Aorta (tissue), 5 donors: ENCODE measurements at regions not wholly inside any gene's neighbourhood (a gene's known extent, or its start where the extent isn't known, plus 50 kb on each side); places are given as distances from the start of the nearest gene placed in this dataset.
A peak's percentile ranks its signal among the peaks of the same experiment; 100 is the strongest.
"Not testable (repeated sequence)": the region's sequence is repeated elsewhere in the genome, so short reads cannot be mapped to it uniquely, and the experiment has no call there.

Experiments used
- ATAC-seq: fragments of 200-7000 bp; cut with Tn5 transposase; one replicate; pipeline ENCODE4 v1.9.1; 2022; ENCODE audit warnings: moderate library complexity; ENCODE audit not compliant: low FRiP score
- DNase-seq, 2 donors: peaks; one replicate each; pipeline ENCODE4 v3.0.0-alpha.2; 2020
- H3K27ac ChIP-seq, 2 donors: one replicate each; pipeline ENCODE4 v1.5.1; 2013; ENCODE audit warnings: low read length in 2 of 2, mild to moderate bottlenecking in 2 of 2, moderate library complexity in 2 of 2, control low read depth in 1 of 2, inconsistent platforms in 1 of 2, low read depth in 1 of 2
- H3K27me3 ChIP-seq, 2 donors: one replicate each; pipeline ENCODE4 v1.6.1; 2013; ENCODE audit warnings: control low read depth in 1 of 2, low read length in 1 of 2, mild to moderate bottlenecking in 1 of 2, moderate library complexity in 1 of 2; ENCODE audit not compliant: insufficient read depth in 2 of 2, control insufficient read depth in 1 of 2
- H3K36me3 ChIP-seq, 2 donors: one replicate each; pipeline ENCODE4 v1.6.1; 2013; ENCODE audit warnings: control low read depth in 1 of 2, low read length in 1 of 2, mild to moderate bottlenecking in 1 of 2; ENCODE audit not compliant: insufficient read depth in 2 of 2, control insufficient read depth in 1 of 2
- H3K4me1 ChIP-seq, 2 donors: one replicate each; pipeline ENCODE4 v1.6.1; 2013; ENCODE audit warnings: low read length in 2 of 2, control low read depth in 1 of 2, mild to moderate bottlenecking in 1 of 2, moderate library complexity in 1 of 2; ENCODE audit not compliant: insufficient read depth in 2 of 2, control insufficient read depth in 1 of 2
- H3K4me3 ChIP-seq, 2 donors: one replicate each; pipeline ENCODE4 v1.5.1; 2013; ENCODE audit warnings: low read length in 2 of 2, control low read depth in 1 of 2, mild to moderate bottlenecking in 1 of 2
- H3K9me3 ChIP-seq: one replicate; pipeline ENCODE4 v1.6.1; 2013; ENCODE audit warnings: mild to moderate bottlenecking, low read length; ENCODE audit not compliant: control insufficient read depth
- WGBS, 2 donors: extraction: QIAGEN DNeasy Blood & Tissue Kit; methylation state at CpG; one replicate each; pipeline ENCODE4 v1.1.7; 2013; 5-methylcytosine and 5-hydroxymethylcytosine counted together
- intact Hi-C, 2 donors: fragments of 100-400 bp; cut with DNase I; formaldehyde crosslinking; loops; one replicate each; pipeline versions ENCODE4 v1.14.2 to v1.15.0; 2022
- donor health status: healthy with polysubstance abuse.
- donor health status: Bipolar disorder and iron deficiency.
- donor health status: DM: no; HTN: no; CAD: no.
- donor health status: DM: no; HTN: no; CAD: no.
- donor health status: DM: yes; HTN: yes; CAD: no.

DNA sequence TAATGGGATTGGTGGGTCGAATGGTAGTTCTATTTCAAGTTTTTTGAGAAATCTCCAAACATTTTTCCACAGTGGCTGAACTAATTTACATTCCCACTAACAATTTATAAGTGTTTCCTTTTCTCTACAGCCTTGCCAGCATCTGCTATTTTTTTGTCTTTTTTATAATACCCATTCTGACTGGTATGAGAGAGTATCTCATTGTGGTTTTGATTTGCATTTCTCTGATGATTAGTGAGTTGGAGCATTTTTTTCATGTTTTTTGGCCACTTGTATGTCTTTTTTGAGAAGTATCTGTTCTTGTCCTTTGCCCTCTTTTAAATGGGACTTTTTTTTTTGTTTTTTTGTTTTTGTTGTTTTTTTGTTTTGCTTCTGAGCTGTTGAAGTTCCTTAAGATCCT is 200.0 kb upstream of the GK2 start:
- 79 to 94% methylated on average over 1 of the region's 1 CpG for WGBS, 2 donors
- intact Hi-C loops: no loop called here

DNA sequence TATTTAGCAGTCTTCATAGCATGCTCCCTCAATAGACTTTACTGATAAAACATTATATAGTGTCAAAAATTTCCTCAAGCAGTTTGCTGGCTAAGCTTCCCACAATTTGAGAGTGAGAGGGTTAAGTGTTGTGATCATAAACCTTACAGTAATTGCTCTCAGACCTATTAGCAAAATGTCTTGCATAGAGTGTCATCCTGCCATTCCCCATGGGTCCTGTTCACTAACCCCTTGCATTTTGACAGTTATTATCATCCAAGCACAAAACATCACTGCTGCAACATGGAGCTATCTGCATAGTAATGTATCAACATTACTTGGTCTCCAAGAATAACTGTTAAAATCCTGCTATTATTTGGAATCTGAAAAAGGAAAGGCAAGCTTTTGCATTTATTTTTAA is 196.1 kb upstream of the GK2 start:
- H3K27ac ChIP-seq: no peak overlapping the region
- no peak for ATAC-seq

More for the DNA sequence above, 200.0 kb upstream of the GK2 start:
- ATAC-seq: no peak
- H3K9me3 ChIP-seq: no peaks in the 10 kb centered on the region
- H3K36me3 ChIP-seq: no peaks in the 10 kb centered on the region
- no peak overlapping the region for H3K27ac ChIP-seq
- no peak overlapping the region for H3K4me3 ChIP-seq
- no peak for DNase-seq
- no peaks in the 10 kb centered on the region for H3K27me3 ChIP-seq
- H3K4me1 ChIP-seq: no peaks in the 10 kb centered on the region

DNA sequence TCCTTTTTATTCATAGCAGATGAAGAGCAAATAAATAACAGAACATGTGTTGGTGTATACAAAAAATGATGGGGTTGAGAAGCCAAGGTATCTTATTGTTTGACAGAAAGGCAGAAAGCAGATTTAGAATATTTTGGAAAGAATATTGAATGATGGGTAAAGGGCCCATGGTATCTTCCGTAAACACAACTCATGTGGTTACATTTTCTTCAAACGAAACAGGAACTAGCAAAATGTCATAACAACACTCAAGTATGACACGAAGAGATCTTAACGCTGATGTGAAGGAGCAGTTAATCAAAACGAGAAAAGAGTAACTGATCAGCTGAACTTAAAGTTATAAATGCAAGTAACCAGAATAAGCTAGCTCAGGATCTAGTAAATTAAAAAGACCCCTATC is 195.7 kb upstream of the GK2 start:
- H3K9me3 ChIP-seq: peaks cover 1% of the 10 kb centered on the region
- H3K27me3 ChIP-seq: no peaks in the 10 kb centered on the region
- no peak overlapping the region for H3K4me3 ChIP-seq
- ATAC-seq (no peak), DNase-seq (no peak)
- H3K27ac ChIP-seq: no peak overlapping the region
- H3K36me3 ChIP-seq: no peaks in the 10 kb centered on the region
- WGBS, 2 donors: 86 to 93% methylated on average over 5 of the region's 5 CpGs
- H3K4me1 ChIP-seq: peaks cover 0 to 2% of the 10 kb centered on the region in 2 donors
- intact Hi-C loops: no loop called here

More for the DNA sequence above, 196.1 kb upstream of the GK2 start:
- DNase-seq: no peak
- Histone ChIP-seq H3K27me3 (no peaks in the 10 kb centered on the region), H3K9me3 (peaks cover 1% of the 10 kb centered on the region), H3K4me1 (peaks cover 0 to 2% of the 10 kb centered on the region in 2 donors), H3K4me3 (no peak overlapping the region), H3K36me3 (no peaks in the 10 kb centered on the region)
- intact Hi-C loops: no loop called here

DNA sequence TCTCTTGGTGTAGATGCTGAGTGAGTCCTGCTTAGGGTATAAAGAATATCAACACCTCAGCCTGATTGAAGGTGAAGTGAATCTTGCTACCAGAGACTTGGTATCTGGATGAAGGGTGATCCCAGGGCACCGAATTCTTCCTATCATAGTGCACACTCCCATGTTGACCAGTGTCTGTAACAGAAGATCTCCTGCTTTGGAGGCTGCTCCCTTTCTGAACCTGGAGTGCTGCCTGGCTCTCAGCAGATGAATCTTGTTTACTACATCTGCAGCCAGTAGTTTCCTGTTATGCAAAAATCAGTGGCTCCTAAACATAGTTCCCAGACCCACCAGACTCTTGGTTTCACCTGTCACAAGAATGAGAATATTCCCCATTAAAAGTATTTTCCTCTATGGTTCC is 191.7 kb upstream of the GK2 start:
- Histone ChIP-seq H3K9me3 (peaks cover 1% of the 10 kb centered on the region), H3K4me1 (peaks cover 3 to 4% of the 10 kb centered on the region in 2 donors), H3K27me3 (no peaks in the 10 kb centered on the region), H3K36me3 (no peaks in the 10 kb centered on the region), H3K27ac (peak overlapping the region in 1 of 2 donors; percentile 10), H3K4me3 (no peak overlapping the region)
- intact Hi-C loops: no loop called here
- ATAC-seq (no peak), DNase-seq (no peak)
- 96 to 100% methylated on average over 1 of the region's 1 CpG for WGBS, 2 donors

DNA sequence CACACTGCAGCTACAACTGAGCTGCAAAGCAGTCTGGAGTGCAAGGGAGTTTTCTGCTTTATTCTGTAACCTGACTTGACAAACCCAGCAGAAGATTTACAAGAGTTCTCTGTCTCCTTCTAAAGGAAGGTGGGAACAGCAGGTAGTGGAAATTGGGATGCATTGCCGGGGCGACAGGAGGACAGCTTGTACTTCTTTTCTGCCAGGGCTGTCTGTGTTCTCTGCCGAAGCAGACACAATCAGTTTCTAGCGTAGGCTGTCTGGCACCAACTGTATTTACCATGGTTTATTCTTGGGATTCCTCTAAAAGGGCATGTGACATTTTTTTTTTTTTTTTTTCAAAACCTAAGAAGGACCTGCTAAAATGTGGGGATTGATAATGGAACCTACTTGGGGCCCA is 190.8 kb upstream of the GK2 start:
- no peaks in the 10 kb centered on the region for H3K36me3 ChIP-seq
- peak overlapping the region; percentile 39 to 85 for H3K27ac ChIP-seq
- peaks cover 3 to 4% of the 10 kb centered on the region in 2 donors for H3K4me1 ChIP-seq
- intact Hi-C loops: no loop called here
- no peak overlapping the region for H3K4me3 ChIP-seq
- H3K27me3 ChIP-seq: no peaks in the 10 kb centered on the region
- peak; percentile 79 for ATAC-seq
- peaks cover 1% of the 10 kb centered on the region for H3K9me3 ChIP-seq
- DNase-seq: no peak
- WGBS, 2 donors: 4 to 7% methylated on average over 4 of the region's 4 CpGs

- 98% methylated on average over 2 of the region's 2 CpGs for WGBS, 2 donors
- intact Hi-C loops: no loop called here
Measured at GRCh38 chr4:79598214-79598613, 190.2 kb upstream of the GK2 start.

GRCh38 chr4:79597266-79597665 is 189.2 kb upstream of the GK2 start:
- no peak for ATAC-seq
- Histone ChIP-seq H3K36me3 (no peaks in the 10 kb centered on the region), H3K4me3 (no peak overlapping the region), H3K27me3 (no peaks in the 10 kb centered on the region), H3K27ac (peak overlapping the region; percentile 9 to 76), H3K9me3 (peaks cover 1% of the 10 kb centered on the region), H3K4me1 (peaks cover 3 to 4% of the 10 kb centered on the region in 2 donors)
- WGBS, 2 donors: 4 to 9% methylated on average over 2 of the region's 2 CpGs
- no peak for DNase-seq
- intact Hi-C loops: no loop called here

More at GRCh38 chr4:79598214-79598613, 190.2 kb upstream of the GK2 start:
- Histone ChIP-seq H3K4me1 (peaks cover 3 to 4% of the 10 kb centered on the region in 2 donors), H3K4me3 (no peak overlapping the region), H3K27ac (peak overlapping the region; percentile 85 to 86), H3K36me3 (no peaks in the 10 kb centered on the region), H3K27me3 (no peaks in the 10 kb centered on the region), H3K9me3 (peaks cover 1% of the 10 kb centered on the region)
- ATAC-seq: no peak
- no peak for DNase-seq

GRCh38 chr4:79592218-79592617 is 184.2 kb upstream of the GK2 start:
- H3K27ac ChIP-seq, H3K27me3 ChIP-seq, H3K4me3 ChIP-seq, intact Hi-C loops, H3K36me3 ChIP-seq, DNase-seq, H3K4me1 ChIP-seq, H3K9me3 ChIP-seq, ATAC-seq: not testable (repeated sequence)
- WGBS, 2 donors: 95 to 96% methylated on average over 5 of the region's 6 CpGs

- 69 to 89% methylated on average over 1 of the region's 1 CpG for WGBS, 2 donors
- H3K4me1 ChIP-seq: peaks cover 5 to 9% of the 10 kb centered on the region in 2 donors
- no peaks in the 10 kb centered on the region for H3K36me3 ChIP-seq
- no peak overlapping the region for H3K27ac ChIP-seq
- no peaks in the 10 kb centered on the region for H3K9me3 ChIP-seq
- no peak overlapping the region for H3K4me3 ChIP-seq
- H3K27me3 ChIP-seq: no peaks in the 10 kb centered on the region
- DNase-seq: no peak
- intact Hi-C loops: no loop called here
- no peak for ATAC-seq
Measured at GRCh38 chr4:79588679-79589078, 180.7 kb upstream of the GK2 start.
